ENCODE measurements at regions not wholly inside any gene's neighbourhood (a gene's known extent, or its start where the extent isn't known, plus 50 kb on each side); places are given as distances from the start of the nearest gene placed in this dataset.
A peak's percentile ranks its signal among the peaks of the same experiment; 100 is the strongest.

GRCh38 chr20:22339091-22339881 is 245.1 kb downstream of the FOXA2 start:
- H3K27me3 ChIP-seq = peaks cover 0 to 11% (median 0%) of the 10 kb centered on the region in 3 donors
- peaks cover 0 to 7% (median 0%) of the 10 kb centered on the region in 4 donors for H3K4me1 ChIP-seq
- intact Hi-C loops (cut with DNase I; ENCODE audit: low total_unique reads) = no loop called here
- H3K36me3 ChIP-seq = no peaks in the 10 kb centered on the region
- H3K27ac ChIP-seq = no peak overlapping the region
- TF ChIP-seq CTCF (IDR thresholded peaks at IDR 0.05) (peak in 5 of 7 experiments; percentile 50 to 81 (median 60)), EP300 (IDR thresholded peaks at IDR 0.05) (no peak)
- H3K9me3 ChIP-seq = no peaks in the 10 kb centered on the region
- no peak overlapping the region for H3K4me3 ChIP-seq
- 23 to 32% (median 28%) methylated on average over 12 of the region's 12 CpGs for WGBS, 5 donors
- DNase-seq = peak in 1 of 2 donors; percentile 89

GRCh38 chr20:22338140-22338708 is 246.1 kb downstream of the FOXA2 start:
- H3K27me3 ChIP-seq = peaks cover 0 to 8% (median 0%) of the 10 kb centered on the region in 3 donors
- no peaks in the 10 kb centered on the region for H3K9me3 ChIP-seq
- no peak for DNase-seq
- H3K4me3 ChIP-seq = no peak overlapping the region
- no peaks in the 10 kb centered on the region for H3K36me3 ChIP-seq
- H3K27ac ChIP-seq = no peak overlapping the region
- TF ChIP-seq EP300 (IDR thresholded peaks at IDR 0.05) (no peak), POLR2A (IDR thresholded peaks at IDR 0.05) (no peak), CTCF (IDR thresholded peaks at IDR 0.05) (no peak), POLR2AphosphoS5 (IDR thresholded peaks at IDR 0.05) (no peak)
- peaks cover 0 to 7% (median 0%) of the 10 kb centered on the region in 4 donors for H3K4me1 ChIP-seq
- intact Hi-C loops (cut with DNase I; ENCODE audit: low total_unique reads) = no loop called here
- WGBS, 5 donors = 57 to 67% (median 64%) methylated on average over 6 of the region's 6 CpGs

- TF ChIP-seq CTCF (IDR thresholded peaks at IDR 0.05) (no peak), EP300 (IDR thresholded peaks at IDR 0.05) (no peak), POLR2AphosphoS5 (IDR thresholded peaks at IDR 0.05) (no peak), POLR2A (IDR thresholded peaks at IDR 0.05) (no peak)
- intact Hi-C loops (cut with DNase I; ENCODE audit: low total_unique reads) = no loop called here
Measured at GRCh38 chr20:22335210-22335609, 249.2 kb downstream of the FOXA2 start.

GRCh38 chr20:22333885-22334545 is 250.4 kb downstream of the FOXA2 start:
- Histone ChIP-seq H3K27me3 (peaks cover 0 to 40% (median 3%) of the 10 kb centered on the region in 3 donors), H3K4me1 (peaks cover 0 to 2% (median 0%) of the 10 kb centered on the region in 4 donors), H3K9me3 (no peaks in the 10 kb centered on the region), H3K27ac (no peak overlapping the region), H3K4me3 (no peak overlapping the region), H3K36me3 (no peaks in the 10 kb centered on the region)
- intact Hi-C loops (cut with DNase I; ENCODE audit: low total_unique reads) = no loop called here
- DNase-seq = peak; percentile 63 to 86
- TF ChIP-seq EP300 (IDR thresholded peaks at IDR 0.05) (no peak), POLR2A (IDR thresholded peaks at IDR 0.05) (no peak), CTCF (IDR thresholded peaks at IDR 0.05) (peak in 5 of 7 experiments; percentile 49 to 77 (median 67))
- 34 to 39% (median 35%) methylated on average over 19 of the region's 19 CpGs for WGBS, 5 donors

More at GRCh38 chr20:22335210-22335609, 249.2 kb downstream of the FOXA2 start:
- H3K27me3 ChIP-seq = peaks cover 0 to 36% (median under 1%) of the 10 kb centered on the region in 3 donors
- no peaks in the 10 kb centered on the region for H3K36me3 ChIP-seq
- peaks cover 0 to 7% (median 0%) of the 10 kb centered on the region in 4 donors for H3K4me1 ChIP-seq
- no peak overlapping the region for H3K4me3 ChIP-seq
- H3K27ac ChIP-seq = no peak overlapping the region
- no peak for DNase-seq
- 68 to 70% (median 69%) methylated on average over 4 of the region's 4 CpGs for WGBS, 5 donors
- H3K9me3 ChIP-seq = no peaks in the 10 kb centered on the region

Data from stomach (tissue), 8 donors.